Suppressor macrophage treated with lipopolysaccharide for 1 hour (primary cell): ENCODE measurements at regions not wholly inside any gene's neighbourhood (a gene's known extent, or its start where the extent isn't known, plus 50 kb on each side); places are given as distances from the start of the nearest gene placed in this dataset.

ENCODE experiments used
- DNase-seq, 3 donors: peaks; one replicate each; pipeline ENCODE4 v3.0.0-alpha.2; 2020 to 2022

DNA sequence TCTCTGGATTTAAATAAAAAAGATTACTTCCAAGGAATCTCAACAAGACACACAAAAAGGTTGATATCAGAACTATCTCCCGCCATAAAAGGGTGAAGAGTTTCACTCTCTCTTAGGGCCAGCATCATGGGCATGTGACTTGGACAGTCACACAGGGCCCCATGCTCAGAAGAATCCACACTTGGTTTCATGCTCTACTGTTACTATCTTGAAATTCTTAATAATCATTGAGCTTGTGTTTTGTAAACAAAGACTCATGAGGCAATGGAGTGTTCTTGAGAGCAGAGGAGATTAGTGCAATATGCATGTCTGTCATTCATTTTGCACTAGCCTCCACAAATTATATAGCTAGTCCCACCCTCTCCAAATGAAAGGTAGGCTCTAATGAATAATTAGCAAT lies 58.4 kb downstream of the HMHB1 start:
- no peak for DNase-seq

DNA sequence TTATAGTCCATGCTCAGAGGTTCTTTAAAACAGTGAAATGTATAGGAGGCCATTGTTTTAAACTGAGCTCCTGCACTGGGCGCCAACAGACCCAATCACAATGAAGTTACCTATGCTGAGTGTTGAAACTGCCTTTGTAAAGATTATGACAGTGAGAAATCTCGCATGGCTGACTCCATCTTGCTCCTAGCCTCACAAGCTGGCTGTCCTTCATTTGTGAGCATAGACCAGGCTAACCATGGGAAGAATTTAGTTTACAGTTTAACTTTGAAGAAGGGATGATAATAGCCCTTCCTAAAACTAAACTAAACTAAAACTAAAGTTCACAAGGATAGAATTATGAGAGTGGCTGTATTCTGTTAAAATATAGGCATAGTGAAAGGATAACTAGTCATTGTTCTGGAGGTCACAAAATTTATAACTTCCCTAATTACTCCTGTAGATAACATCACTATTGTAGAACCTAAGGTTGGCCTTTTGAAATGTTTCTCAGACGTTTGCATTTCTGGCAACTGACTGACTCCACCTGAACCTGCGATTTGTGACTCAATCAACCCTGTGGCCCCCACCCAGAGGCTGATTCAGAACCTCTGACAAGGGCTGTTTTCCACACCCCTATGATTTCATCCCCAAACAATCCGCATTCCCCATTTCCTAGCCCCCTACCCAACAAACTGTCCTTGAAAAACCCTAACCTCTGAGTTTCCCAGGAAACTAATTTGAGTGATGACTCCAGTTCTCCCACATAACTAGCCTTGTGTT lies 59.1 kb downstream of the HMHB1 start:
- DNase-seq, result no peak

DNA sequence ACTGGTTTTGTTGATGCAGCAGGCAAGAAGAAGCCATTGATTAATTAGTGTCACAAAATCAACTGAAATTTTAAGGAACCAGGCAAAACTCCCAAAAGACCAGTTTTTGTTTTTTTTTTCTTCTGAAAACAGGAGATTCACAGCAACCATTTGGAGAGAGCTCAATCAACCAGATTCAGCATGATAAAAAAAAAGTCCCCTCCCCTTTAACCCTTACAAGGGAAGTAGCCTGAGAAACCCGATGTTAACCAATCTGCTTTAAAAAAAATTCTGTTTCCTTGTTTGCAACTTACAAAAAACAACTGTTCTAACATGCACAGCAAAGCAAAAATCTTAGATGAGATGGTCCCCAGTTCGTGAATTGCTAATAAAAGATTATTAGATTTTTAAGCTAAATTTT lies 59.7 kb downstream of the HMHB1 start:
- DNase-seq, result no peak

DNA sequence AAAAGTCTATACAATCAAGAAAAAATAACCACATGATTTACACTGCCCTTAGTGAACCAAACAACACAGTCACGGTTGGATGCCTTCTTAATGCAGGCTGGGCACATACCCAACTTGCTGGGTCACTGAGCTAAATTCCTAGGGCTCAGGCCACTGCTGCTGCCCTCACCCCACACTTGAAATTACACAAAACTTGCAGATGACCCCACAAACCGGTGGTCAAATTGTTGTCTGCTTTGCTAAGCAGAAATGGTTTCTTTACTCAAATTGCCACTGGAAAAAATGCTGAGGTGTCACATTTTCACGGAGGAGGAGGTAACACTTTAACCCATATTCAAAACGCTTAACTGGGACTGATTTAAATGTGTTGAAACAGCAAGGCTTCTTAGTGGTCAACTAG lies 62.4 kb downstream of the HMHB1 start:
- DNase-seq, result no peak

DNA sequence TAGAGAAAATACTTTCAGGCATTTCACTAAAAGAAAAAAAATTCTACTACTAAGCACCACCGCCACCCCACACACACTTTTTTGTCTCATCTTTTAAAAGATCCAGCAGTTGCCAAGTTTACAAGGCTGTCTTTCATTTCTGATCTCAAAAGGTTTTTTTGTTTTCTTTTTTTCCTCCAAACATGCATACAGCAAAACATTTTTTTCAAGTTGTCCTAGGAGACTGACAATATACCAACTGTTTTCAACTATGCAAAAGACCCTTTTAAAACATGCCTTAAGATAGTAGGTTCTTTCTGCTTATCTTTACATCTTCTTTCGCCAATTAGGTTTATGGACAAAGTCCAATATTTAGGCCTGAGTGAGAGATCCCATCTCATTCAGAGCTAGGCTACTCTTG lies 65.2 kb downstream of the HMHB1 start:
- DNase-seq, result no peak

DNA sequence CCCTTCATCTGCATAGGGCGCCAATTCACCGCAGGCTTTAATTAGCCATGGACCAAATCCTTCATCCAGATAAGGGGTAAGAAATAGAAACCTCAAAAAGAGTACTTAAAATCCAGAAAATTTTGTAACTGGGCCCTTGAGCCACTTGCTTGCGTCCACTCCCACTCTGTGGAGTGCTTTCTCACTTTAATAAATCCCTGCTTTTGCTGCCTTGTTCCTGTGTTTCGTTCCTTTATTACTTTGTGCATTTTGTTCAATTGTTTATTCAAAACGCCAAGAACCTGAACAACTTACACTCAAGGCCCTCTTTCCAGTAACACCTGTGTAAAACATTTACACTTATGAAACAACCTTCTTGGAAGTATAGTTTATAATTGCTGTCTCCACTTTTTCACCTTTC lies 66.5 kb downstream of the HMHB1 start:
- DNase-seq, result no peak

DNA sequence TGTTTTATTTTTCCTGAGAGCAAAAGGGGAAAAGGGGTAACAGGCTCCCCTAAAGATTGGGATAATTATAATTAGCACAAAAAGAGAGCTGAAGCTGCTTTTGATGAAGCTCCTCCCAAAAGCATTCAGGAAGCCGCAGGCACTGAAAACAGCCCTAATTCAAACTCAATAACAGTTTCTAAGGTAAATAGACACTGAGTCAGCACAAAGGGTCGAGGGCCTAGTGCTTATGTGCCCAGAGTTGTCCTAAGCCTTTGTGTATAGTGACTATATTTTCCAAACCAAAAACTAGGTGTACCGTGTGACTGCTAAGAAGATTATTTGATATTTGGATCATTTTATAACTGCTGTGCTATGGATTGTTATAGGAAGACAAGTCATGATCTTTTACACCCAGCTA lies 67.7 kb downstream of the HMHB1 start:
- DNase-seq, result no peak

DNA sequence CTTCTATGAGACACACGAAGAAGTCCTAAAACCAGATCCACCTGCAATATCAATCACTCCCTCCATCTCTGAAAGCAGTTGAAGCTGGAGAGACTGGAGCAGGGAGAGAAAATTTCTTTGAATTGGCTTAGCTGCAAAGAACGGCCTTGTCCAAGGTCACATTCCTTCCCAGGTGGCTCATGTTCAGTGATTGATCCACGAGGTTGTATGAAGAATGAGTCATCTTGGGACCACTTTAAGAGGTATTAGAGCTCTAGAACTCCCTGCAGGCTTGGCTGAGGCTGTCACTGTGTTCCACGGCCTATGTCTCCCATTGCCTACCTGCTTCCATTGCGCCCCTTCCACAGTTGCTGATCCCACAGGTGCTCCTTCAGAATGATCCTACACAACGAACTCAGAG lies 68.2 kb downstream of the HMHB1 start:
- no peak for DNase-seq

DNA sequence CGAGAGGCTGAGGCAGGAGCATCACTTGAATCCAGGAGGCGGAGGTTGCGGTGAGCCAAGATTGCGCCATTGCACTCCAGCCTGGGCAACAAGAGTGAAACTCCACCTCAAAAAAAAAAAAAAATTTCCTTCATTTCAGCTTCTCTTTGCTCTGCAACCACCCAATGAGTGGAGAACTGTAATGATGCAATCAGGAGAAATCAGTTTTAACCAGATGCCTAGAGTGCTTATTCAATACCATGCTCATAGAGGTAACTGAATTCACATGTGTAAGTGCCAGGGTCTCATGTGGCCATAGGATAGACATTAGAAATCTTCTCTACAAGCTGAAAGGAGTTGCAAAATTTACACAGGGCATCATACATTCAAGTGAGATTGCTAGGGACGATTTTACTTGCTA lies 70.6 kb downstream of the HMHB1 start:
- no peak for DNase-seq

DNA sequence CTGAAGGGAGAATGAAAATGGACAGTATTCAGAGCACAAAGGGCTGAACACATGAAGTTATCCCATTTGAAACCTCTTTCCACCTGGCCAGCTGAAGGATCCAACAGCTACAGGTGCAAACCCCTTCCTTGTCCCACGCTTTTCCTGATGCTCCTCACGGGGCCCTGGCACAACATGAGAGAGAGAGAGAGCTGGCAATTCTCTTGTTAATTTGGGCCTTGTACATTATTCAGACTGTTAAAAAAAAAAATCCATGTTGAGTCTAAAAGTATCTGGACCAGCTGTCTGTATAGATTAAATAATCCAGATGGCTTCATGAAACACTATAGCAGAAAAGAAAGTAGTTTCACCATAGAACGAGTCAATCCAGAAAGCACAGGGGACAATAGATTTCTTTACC lies 74.1 kb downstream of the HMHB1 start:
- no peak for DNase-seq

DNA sequence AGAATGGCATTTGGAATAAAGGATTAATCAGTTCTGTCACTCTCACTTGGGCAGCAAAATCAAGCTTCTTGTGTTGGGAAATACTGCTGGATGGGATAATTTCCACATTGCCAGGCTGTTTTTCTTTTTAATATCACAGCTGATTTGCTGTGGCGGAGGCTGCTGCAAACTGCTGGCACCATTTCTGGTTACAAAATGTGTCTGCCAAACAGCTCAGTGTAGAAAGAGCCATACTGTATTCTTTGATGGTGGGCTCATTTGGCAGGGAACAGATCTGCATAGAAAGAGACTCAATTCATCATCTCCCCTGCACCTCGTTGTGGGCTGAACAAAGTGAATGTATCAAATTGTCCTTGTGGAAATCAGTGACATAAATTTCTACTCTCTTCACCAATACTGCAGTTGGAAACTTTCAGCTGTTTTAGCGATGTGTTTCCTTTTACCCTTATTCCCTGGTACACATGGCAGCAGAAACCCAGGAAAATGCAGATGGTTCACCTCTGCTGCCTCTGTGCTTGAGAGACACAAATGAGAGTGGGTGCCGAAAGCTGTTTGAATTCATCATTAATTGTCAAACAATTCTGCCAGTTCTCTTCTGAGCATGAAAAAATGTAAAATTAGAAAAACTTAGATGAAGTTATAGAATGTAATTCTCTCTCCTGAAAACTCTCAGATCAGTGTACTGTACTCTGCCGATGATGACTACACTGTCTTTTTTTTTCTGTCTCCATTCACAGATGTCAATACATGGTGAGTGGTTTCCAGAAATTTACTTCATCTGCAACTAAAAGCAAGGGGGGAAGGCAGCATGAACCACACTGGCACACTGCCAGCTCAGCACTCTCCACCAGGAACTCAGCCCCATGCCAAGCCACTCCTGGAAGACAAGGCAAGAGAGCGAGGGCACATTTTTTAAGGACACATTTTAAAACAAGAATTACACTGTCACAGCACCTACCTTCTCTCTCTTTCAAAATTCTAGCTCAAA lies 75.0 kb downstream of the HMHB1 start:
- peak in 1 of 3 donors; percentile 12 for DNase-seq

DNA sequence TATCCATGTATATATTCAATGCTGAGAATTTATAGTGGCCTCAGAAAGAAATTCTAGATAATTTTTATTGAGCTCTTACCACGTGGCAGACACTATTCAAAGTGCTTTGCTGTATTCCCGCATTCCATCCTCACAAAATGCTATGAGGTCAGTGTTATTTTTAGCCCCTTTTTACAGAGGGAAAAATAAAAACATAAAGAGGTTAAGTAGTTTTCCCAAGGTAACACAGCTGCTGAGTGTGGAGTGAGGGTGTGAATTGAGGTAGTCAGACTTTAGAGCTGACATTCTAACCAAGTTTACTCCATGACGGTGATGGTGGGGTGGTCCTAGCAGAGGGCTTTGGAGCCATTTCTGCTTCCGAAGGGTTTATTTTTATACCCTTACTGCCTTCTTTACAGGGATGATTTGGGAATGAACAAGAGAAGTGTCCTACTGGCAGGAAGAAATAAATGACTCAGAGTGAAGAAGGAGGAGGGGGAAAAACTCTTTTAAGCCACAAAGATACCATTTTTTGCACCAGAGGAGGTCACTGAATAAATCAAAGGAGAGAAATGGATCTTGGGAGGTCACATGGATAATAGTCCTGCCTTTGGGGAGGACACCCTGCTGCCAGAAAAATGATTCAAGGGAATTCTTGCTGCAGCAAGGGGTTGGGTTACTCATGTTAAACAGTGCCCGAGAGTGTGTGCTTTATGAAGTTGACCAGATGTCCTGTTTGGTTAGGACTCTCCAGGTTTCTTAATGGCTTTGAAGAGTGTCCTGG lies 76.1 kb downstream of the HMHB1 start:
- no peak for DNase-seq

DNA sequence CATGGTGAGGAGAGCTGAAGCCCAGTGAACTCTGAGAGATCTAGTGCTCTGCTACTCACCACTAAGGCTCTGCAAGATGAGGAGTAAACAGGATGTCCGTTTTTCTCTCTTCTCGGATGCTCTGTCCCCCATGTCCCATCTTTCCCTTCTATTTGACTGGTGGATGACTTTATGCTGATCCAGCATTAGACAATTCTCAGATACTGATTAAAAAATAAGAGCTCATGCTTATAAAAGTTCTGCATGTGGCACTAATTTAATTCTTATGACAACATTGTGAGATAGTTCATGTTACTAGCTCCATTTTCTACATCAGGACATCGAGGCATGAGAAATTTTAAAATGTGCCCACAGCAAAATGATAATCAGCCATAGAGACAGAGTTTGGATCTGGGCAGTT lies 77.0 kb downstream of the HMHB1 start:
- no peak for DNase-seq

DNA sequence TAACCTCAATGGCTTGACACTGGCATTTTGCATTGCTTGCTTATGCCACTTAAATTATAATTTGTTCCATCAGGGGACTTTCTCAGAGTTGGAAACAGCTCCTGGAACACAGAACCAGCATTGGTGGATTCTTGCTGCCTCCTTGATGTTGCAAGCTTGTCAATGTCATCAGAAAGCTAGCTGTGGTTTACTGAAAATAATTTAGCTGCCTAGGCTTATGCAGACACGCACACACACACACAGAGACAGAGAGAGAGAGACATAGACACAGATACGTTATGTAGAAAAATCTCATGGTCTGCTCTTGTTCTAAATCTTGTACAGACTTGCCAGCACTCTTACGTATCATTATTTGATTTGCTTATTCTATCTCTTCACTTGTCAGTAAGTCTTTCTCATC lies 78.0 kb downstream of the HMHB1 start:
- DNase-seq, result no peak

DNA sequence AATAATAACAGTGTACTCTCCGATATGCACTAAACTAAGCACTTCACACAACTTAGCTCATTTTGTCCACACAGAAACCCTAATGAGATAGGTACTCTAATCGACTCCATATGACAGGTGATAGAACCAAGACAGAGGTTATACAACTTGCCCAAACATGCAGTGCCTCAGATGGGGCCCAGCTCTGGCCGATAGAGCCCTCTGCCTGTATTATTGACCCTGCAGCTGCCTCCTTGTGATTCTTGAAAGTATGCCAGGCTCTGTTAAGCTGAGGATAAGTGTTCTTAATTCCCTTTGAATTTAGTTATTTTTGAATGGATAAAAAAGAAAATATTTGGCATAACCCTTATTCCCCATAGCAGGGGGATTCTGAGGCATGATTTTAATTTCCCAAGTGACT lies 78.5 kb downstream of the HMHB1 start:
- DNase-seq, result no peak

DNA sequence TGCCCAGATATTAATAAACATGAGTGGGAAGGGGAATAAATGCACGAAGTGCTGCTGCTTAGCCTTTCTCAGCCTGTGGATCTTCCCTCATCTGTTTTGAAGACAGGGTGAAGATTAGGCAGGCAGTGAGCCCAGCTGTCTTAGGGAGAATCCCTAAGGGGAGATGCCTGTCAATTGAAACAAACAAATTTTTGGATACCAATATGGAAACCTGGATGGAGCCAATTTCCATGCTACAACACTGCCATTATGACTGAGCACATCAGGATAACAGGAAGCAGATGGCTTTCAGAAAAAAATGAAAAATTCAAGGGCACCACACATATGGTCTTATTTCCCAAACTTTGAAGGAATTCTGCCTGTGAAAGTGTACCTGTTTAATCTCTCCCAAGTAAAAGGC lies 80.3 kb downstream of the HMHB1 start:
- no peak for DNase-seq

DNA sequence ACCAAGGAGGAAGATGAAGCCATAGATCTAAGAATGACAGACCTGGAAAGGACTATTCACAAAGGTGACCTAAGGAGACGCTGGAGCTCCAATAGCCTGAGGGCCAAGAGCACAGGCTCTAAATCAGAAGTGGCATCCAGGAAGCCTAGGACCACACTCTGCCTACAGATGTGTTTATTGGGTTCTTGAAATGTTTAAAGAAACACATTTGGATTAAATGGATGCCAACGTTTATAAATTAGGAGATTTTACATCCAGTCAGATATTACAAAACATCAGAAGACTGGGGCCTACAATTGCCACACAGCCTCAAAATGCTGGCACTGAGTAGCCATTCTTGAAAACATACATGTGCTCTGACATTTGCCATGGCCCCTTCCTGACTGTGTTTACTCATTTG lies 80.9 kb downstream of the HMHB1 start:
- DNase-seq, result no peak

DNA sequence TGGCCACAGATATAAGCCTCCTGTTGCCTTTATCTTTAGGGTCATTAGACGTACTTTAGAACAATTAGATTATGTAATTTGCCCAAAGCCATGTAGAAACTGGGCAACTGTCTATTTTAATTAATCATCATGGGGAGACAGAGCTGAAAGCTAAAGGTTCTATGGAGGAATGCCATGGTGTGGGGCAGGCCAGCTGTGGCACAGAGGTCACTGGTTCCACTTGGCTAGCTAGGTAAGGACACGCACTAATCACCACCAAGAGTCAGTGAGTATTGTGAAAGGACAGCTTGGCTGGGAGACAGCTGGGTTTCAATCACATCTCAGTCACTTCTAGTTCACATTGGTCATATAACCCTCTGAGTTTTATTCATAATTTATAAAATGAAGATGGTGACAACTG lies 81.7 kb downstream of the HMHB1 start:
- DNase-seq, result no peak

DNA sequence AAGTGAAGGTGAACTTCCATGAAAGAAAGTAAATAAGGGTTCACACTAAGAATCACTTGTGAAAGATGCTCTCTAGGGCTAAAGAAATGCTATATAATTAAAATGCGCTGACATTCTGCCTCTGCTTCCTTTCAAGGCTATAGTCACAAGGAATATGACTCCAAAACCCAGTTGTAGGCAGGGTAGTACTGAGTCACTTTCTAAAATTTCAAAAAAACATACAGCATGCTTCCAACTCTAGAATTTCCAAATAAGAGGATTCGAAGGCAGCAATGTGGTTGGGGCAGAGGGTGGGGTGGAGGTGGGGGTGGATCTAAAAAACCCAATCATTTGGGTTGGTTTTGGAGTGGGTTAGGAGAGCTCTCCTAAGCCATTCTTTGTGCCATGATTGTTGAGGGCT lies 84.6 kb downstream of the HMHB1 start:
- DNase-seq, result peak; percentile 6 to 27 (median 20)

DNA sequence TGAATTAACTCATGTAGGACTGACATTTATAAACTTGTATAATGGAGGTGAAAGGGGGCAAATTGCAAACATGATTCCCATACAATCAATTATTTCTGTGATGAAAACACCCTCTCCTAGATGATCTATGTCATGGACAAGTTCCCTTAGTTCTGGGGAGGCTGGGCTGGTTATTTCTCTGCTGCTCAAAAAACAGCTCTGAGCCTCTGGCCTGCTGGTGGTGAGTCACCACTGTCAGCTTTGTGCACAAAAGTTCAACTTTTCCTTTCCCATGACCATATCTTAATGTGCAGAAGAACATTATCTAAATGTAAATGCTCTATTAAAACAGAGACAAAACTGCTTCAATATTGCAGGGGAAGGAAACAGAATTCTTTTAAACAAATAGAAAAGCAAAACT lies 85.0 kb downstream of the HMHB1 start:
- DNase-seq, result peak; percentile 34 to 49 (median 37)

DNA sequence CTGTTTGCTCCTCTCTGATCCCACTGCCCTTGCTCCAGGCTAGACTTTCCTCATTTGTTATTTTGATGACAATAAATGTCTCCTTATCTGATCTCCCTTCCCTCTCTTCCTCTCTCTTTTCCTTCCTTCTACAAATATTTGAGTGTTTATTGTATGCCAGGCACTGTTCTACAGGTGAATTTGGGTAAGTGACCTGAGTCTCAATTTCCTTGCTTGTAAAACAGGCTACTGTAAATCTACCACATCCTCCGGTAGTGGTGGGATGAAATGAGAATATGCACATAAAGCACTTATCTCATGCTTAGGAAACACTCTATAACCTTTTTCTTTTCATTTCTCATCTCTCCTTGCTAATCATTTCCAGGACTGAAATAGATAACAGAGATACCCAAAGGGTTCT lies 86.4 kb downstream of the HMHB1 start:
- no peak for DNase-seq

DNA sequence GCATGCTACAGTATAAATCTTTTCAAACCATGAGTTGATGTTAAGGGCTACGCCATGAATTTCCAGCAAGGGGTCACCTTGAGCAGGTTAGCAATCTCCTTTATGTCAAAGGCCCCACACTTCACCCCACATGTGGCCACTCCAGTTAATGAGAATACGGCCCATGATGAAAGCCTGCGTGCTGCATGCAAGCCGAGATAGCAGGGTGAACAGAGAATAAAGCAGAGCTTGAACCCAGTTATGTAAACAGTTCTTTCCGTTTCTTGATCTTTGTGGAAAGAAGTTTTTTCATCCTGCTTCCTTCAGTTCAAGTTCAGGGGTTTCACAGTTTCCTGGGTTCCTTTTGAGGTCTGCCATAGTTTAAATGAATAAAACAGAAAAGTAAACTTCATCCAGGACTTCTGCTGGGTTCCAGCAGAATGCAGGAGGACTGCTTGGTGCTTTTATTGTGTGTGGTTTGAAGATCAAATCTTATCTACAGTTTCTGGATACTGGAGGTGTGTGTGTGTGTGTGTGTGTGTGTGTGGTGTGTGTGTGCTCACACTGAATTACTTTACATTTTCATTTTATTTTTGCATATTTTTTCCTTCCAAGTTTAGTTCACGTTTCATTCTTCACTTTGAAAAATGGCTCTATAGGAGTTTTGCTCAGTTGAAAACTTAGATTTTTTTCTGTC lies 87.1 kb downstream of the HMHB1 start:
- DNase-seq, result no peak

DNA sequence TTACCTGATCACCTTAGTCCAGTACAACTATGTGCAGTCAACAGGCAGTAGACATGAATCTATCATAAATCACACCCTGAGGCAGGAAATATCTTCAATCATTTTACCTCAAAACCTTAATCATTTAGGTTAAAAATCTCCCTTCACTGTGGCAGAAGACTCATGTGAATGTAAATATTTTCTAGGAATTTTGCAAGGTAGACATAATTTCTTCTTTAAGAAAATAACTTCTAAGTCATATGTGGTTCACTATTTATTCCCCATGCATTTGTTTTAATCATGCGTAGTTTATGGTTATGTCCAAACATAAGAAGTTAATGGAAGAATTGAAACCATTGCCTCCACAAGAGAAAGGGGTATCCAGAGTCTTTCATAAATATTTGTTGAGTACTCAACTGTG lies 97.0 kb downstream of the HMHB1 start:
- DNase-seq, result no peak
